GM18520 (cell line): ENCODE measurements at regions not wholly inside any gene's neighbourhood (a gene's known extent, or its start where the extent isn't known, plus 50 kb on each side); places are given as distances from the start of the nearest gene placed in this dataset.
A peak's percentile ranks its signal among the peaks of the same experiment; 100 is the strongest.

Experiments
- ATAC-seq: cut with Tn5 transposase; IDR thresholded peaks from one replicate; pipeline ENCODE4 v1.9.1; 2021; ENCODE audit not compliant: unreplicated experiment

GRCh38 chr5:23253621-23254198, 253.7 kb upstream of the PRDM9 start:
- no peak for ATAC-seq

- no peak for ATAC-seq
These were observed 264.5 kb upstream of the PRDM9 start for GRCh38 chr5:23242891-23243290.

- ATAC-seq = no peak
These were observed 272.2 kb upstream of the PRDM9 start for GRCh38 chr5:23235246-23235645.

- ATAC-seq = no peak
These were observed 273.2 kb upstream of the PRDM9 start for GRCh38 chr5:23234197-23234596.

GRCh38 chr5:23223846-23224245, 283.6 kb upstream of the PRDM9 start:
- ATAC-seq = no peak

GRCh38 chr5:23221831-23222230, 285.6 kb upstream of the PRDM9 start:
- no peak for ATAC-seq

GRCh38 chr5:23217159-23217558, 290.2 kb upstream of the PRDM9 start:
- no peak for ATAC-seq

GRCh38 chr5:23216345-23216744, 291.1 kb upstream of the PRDM9 start:
- ATAC-seq = no peak

GRCh38 chr5:23208959-23209431, 298.4 kb upstream of the PRDM9 start:
- peak; percentile 64 for ATAC-seq

- no peak for ATAC-seq
These were observed 303.3 kb upstream of the PRDM9 start for GRCh38 chr5:23204111-23204510.

GRCh38 chr5:23169660-23170416, 316.7 kb upstream of the CDH12 start:
- no peak for ATAC-seq

GRCh38 chr5:23164971-23165370, 311.8 kb upstream of the CDH12 start:
- ATAC-seq = no peak

- no peak for ATAC-seq
These were observed 305.0 kb upstream of the CDH12 start for GRCh38 chr5:23158179-23158578.

- no peak for ATAC-seq
These were observed 304.6 kb upstream of the CDH12 start for GRCh38 chr5:23157716-23158115.

- no peak for ATAC-seq
These were observed 304.0 kb upstream of the CDH12 start for GRCh38 chr5:23157169-23157568.

- ATAC-seq = no peak
These were observed 294.5 kb upstream of the CDH12 start for GRCh38 chr5:23147625-23148024.

- ATAC-seq = no peak
These were observed 293.0 kb upstream of the CDH12 start for GRCh38 chr5:23146183-23146582.

GRCh38 chr5:23139338-23140171, 286.4 kb upstream of the CDH12 start:
- no peak for ATAC-seq

- ATAC-seq = no peak
These were observed 283.8 kb upstream of the CDH12 start for GRCh38 chr5:23136958-23137357.

GRCh38 chr5:23132231-23132630, 279.1 kb upstream of the CDH12 start:
- no peak for ATAC-seq

- no peak for ATAC-seq
These were observed 259.1 kb upstream of the CDH12 start for GRCh38 chr5:23112237-23112636.

GRCh38 chr5:23105021-23105420, 251.9 kb upstream of the CDH12 start:
- no peak for ATAC-seq
